ENCODE measurements at regions not wholly inside any gene's neighbourhood (a gene's known extent, or its start where the extent isn't known, plus 50 kb on each side); places are given as distances from the start of the nearest gene placed in this dataset.
A peak's percentile ranks its signal among the peaks of the same experiment; 100 is the strongest.

DNA sequence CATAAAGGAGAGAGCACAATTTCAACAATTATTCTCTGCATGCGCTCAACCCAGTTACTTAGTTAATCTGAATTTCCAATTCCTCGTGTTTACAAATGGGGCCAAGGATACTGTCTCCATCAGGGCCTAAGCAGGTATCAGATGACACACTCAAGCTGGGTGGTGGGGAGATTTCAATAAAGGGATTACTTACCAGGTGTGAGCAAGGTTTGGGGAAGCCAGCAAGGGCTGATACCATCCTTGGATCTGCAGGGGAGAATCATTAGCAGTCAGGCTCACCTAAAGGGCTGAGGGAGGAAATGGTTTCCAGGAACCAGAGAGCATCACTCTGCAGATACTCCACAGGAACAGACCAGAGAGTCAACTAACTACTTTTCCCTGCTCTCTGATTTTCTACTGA lies 487.1 kb downstream of the NTRK2 start:
- no peak overlapping the region for H3K27ac Mint-ChIP-seq
- H3K4me1 Mint-ChIP-seq (ENCODE audit: low read depth) = peaks cover 40% of the 10 kb centered on the region
- DNase-seq (ENCODE audit: low spot score, unreplicated experiment) = no peak
- no peak for TF ChIP-seq CTCF (IDR thresholded peaks at IDR 0.05; ENCODE audit: unreplicated experiment)
- H3K36me3 Mint-ChIP-seq (ENCODE audit: insufficient read depth) = no peaks in the 10 kb centered on the region
- no peak overlapping the region for H3K4me3 Mint-ChIP-seq (ENCODE audit: low read depth)
- no peaks in the 10 kb centered on the region for H3K9me3 Mint-ChIP-seq (ENCODE audit: low read depth)
- H3K27me3 Mint-ChIP-seq = no peaks in the 10 kb centered on the region

- Mint-ChIP-seq H3K4me3 (ENCODE audit: low read depth) (no peak overlapping the region), H3K27me3 (peaks cover under 1% of the 10 kb centered on the region)
These were observed 485.8 kb downstream of the NTRK2 start for GRCh38 chr9:85155352-85155751.

GRCh38 chr9:85151741-85152140 lies 482.2 kb downstream of the NTRK2 start:
- Mint-ChIP-seq H3K36me3 (ENCODE audit: insufficient read depth) (no peaks in the 10 kb centered on the region), H3K27ac (peak overlapping the region; percentile 34)

More at GRCh38 chr9:85155352-85155751, 485.8 kb downstream of the NTRK2 start:
- no peak overlapping the region for H3K27ac Mint-ChIP-seq
- TF ChIP-seq CTCF (IDR thresholded peaks at IDR 0.05; ENCODE audit: unreplicated experiment) = no peak
- no peaks in the 10 kb centered on the region for H3K36me3 Mint-ChIP-seq (ENCODE audit: insufficient read depth)
- no peak for DNase-seq (ENCODE audit: low spot score, unreplicated experiment)
- peaks cover 51% of the 10 kb centered on the region for H3K4me1 Mint-ChIP-seq (ENCODE audit: low read depth)
- no peaks in the 10 kb centered on the region for H3K9me3 Mint-ChIP-seq (ENCODE audit: low read depth)

GRCh38 chr9:85151162-85151561 lies 481.6 kb downstream of the NTRK2 start:
- Mint-ChIP-seq H3K4me3 (ENCODE audit: low read depth) (no peak overlapping the region), H3K9me3 (ENCODE audit: low read depth) (no peaks in the 10 kb centered on the region), H3K27me3 (peaks cover 12% of the 10 kb centered on the region), H3K36me3 (ENCODE audit: insufficient read depth) (no peaks in the 10 kb centered on the region), H3K27ac (peak overlapping the region; percentile 1), H3K4me1 (ENCODE audit: low read depth) (peaks cover 30% of the 10 kb centered on the region)
- no peak for DNase-seq (ENCODE audit: low spot score, unreplicated experiment)
- no peak for TF ChIP-seq CTCF (IDR thresholded peaks at IDR 0.05; ENCODE audit: unreplicated experiment)

More at GRCh38 chr9:85151741-85152140, 482.2 kb downstream of the NTRK2 start:
- Mint-ChIP-seq H3K4me3 (ENCODE audit: low read depth) (no peak overlapping the region), H3K9me3 (ENCODE audit: low read depth) (no peaks in the 10 kb centered on the region), H3K27me3 (peaks cover 12% of the 10 kb centered on the region), H3K4me1 (ENCODE audit: low read depth) (peaks cover 36% of the 10 kb centered on the region)
- no peak for TF ChIP-seq CTCF (IDR thresholded peaks at IDR 0.05; ENCODE audit: unreplicated experiment)
- no peak for DNase-seq (ENCODE audit: low spot score, unreplicated experiment)

DNA sequence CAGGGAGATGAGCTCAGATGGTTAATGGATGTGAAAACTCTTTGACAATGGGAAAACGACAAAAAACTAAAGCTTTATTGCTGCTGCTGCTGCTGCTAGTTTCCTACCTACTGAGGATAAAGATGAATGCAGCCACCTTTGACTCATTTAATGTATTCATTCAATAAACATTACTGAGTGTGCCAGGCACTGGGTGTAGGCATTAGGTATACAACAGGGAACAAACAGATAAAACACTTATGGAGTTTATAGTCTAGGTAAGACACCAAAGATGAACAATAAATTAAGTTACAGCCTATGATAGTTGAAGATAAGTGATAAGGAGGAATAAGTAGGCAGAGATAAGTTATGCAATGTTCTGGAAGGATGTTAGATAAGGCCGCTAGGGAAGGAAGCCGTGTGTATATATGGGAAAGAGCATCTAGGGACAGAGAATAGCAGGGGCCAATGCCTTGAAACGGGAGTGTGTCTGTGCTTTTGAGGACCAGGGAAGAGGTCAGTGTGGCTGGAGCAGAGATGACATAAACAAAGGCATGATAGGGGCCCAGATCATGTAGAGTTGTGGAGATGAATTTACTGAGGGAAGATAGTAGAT lies 477.6 kb downstream of the NTRK2 start:
- Mint-ChIP-seq H3K9me3 (ENCODE audit: low read depth) (no peaks in the 10 kb centered on the region), H3K27me3 (peaks cover 12% of the 10 kb centered on the region), H3K36me3 (ENCODE audit: insufficient read depth) (no peaks in the 10 kb centered on the region), H3K27ac (no peak overlapping the region), H3K4me1 (ENCODE audit: low read depth) (peaks cover 18% of the 10 kb centered on the region), H3K4me3 (ENCODE audit: low read depth) (no peak overlapping the region)
- TF ChIP-seq CTCF (IDR thresholded peaks at IDR 0.05; ENCODE audit: unreplicated experiment) = no peak
- no peak for DNase-seq (ENCODE audit: low spot score, unreplicated experiment)
